ENCODE measurements at regions not wholly inside any gene's neighbourhood (a gene's known extent, or its start where the extent isn't known, plus 50 kb on each side); places are given as distances from the start of the nearest gene placed in this dataset.

GRCh38 chr12:63496654-63497053, 171.6 kb downstream of the DPY19L2 start:
- TF ChIP-seq POLR2A (IDR thresholded peaks at IDR 0.05; ENCODE audit: low read depth, low read length) (no peak), TAF1 (IDR thresholded peaks at IDR 0.05; ENCODE audit: borderline replicate concordance, low read depth, low read length) (no peak)

Data from GM12892 (cell line).